OCI-LY7 (cell line): ENCODE measurements at regions not wholly inside any gene's neighbourhood (a gene's known extent, or its start where the extent isn't known, plus 50 kb on each side); places are given as distances from the start of the nearest gene placed in this dataset.
"Not testable (repeated sequence)": the region's sequence is repeated elsewhere in the genome, so short reads cannot be mapped to it uniquely, and the experiment has no call there.

Experiments
- BruUV-seq: library from RNA; stranded (reverse); fragments of 400-500 nt; replicated peaks from 2 replicates; lab custom pipeline; 2021; lab: Mats Ljungman, UMichigan
- CTCF ChIA-PET: fragments of 300-600 bp; sonication (Branson Sonifier 250); formaldehyde crosslinking; loops from one replicate; lab custom pipeline; 2022; ENCODE audit warnings: antibody characterized with exemption; ENCODE audit not compliant: unreplicated experiment; lab: Charles Lee
- POLR2A ChIA-PET: fragments of 300-600 bp; sonication (Branson Sonifier 250); formaldehyde crosslinking; loops from one replicate; lab custom pipeline; 2022; ENCODE audit warnings: antibody characterized with exemption; lab: Charles Lee
- DNase-seq: peaks from one replicate; pipeline ENCODE4 v3.0.0-alpha.2; 2015; ENCODE audit warnings: low spot score
- H2AFZ ChIP-seq: fragments of 200-600 bp; sonication (generic), shearing (Covaris generic); 2 replicates; pipeline ENCODE4 v1.6.1; 2014; ENCODE audit warnings: mild to moderate bottlenecking, antibody characterized with exemption, low read length, moderate library complexity
- H3K27ac ChIP-seq: fragments of 200-600 bp; sonication (generic); 2 replicates; pipeline ENCODE4 v1.5.1; 2014; ENCODE audit warnings: mixed run types, low read depth, mild to moderate bottlenecking, moderate library complexity, low read length, inconsistent platforms; ENCODE audit not compliant: poor library complexity, severe bottlenecking
- H3K36me3 ChIP-seq: fragments of 200-600 bp; sonication (generic); 2 replicates; pipeline ENCODE4 v1.6.1; 2014; ENCODE audit warnings: mild to moderate bottlenecking, antibody characterized with exemption, low read length, moderate library complexity, mixed read lengths; ENCODE audit not compliant: insufficient read depth
- H3K4me1 ChIP-seq: fragments of 200-600 bp; sonication (generic); 2 replicates; pipeline ENCODE4 v1.5.1; 2014; ENCODE audit warnings: mild to moderate bottlenecking, low read length; ENCODE audit not compliant: insufficient read depth, poor library complexity, severe bottlenecking
- H3K4me2 ChIP-seq: fragments of 200-600 bp; sonication (generic); 2 replicates; pipeline ENCODE4 v1.6.1; 2014; ENCODE audit warnings: mild to moderate bottlenecking, low read length
- H3K4me3 ChIP-seq: fragments of 200-600 bp; sonication (generic); 2 replicates; pipeline ENCODE4 v1.5.1; 2014; ENCODE audit warnings: mild to moderate bottlenecking, low read depth, low read length; ENCODE audit not compliant: poor library complexity, severe bottlenecking
- H3K79me2 ChIP-seq: fragments of 200-600 bp; sonication (generic); 2 replicates; pipeline ENCODE4 v1.6.1; 2016; ENCODE audit warnings: low read depth, mild to moderate bottlenecking, low read length, moderate library complexity, mixed read lengths; ENCODE audit not compliant: insufficient read depth
- H3K9me2 ChIP-seq: fragments of 200-600 bp; sonication (generic); 2 replicates; pipeline ENCODE4 v1.6.1; 2016; ENCODE audit warnings: mild to moderate bottlenecking, low read length, mixed read lengths; ENCODE audit not compliant: insufficient read depth
- H3K9me3 ChIP-seq: fragments of 200-600 bp; sonication (generic); 2 replicates; pipeline ENCODE4 v1.6.1; 2014; ENCODE audit warnings: mild to moderate bottlenecking, mixed run types, low read length, mixed read lengths
- H4K20me1 ChIP-seq: fragments of 200-600 bp; sonication (generic); 2 replicates; pipeline ENCODE4 v1.6.1; 2014; ENCODE audit warnings: mild to moderate bottlenecking, antibody characterized with exemption, low read length, moderate library complexity, mixed read lengths; ENCODE audit not compliant: insufficient read depth
- intact Hi-C: fragments of 100-400 bp; cut with micrococcal nuclease; formaldehyde crosslinking; loops from one replicate; pipeline ENCODE4 v1.10.0; 2022; ENCODE audit not compliant: unreplicated experiment

GRCh38 chr17:15836249-15836982 is 104.3 kb downstream of the TBC1D26 start:
- H3K4me2 ChIP-seq, intact Hi-C loops, H4K20me1 ChIP-seq, CTCF ChIA-PET, H3K27ac ChIP-seq, H3K9me3 ChIP-seq, H3K4me1 ChIP-seq, H3K4me3 ChIP-seq, H3K36me3 ChIP-seq, H3K79me2 ChIP-seq, H3K9me2 ChIP-seq, DNase-seq, H2AFZ ChIP-seq, BruUV-seq, POLR2A ChIA-PET: not testable (repeated sequence)

- H3K27ac ChIP-seq, H3K4me1 ChIP-seq, BruUV-seq, H3K9me2 ChIP-seq, intact Hi-C loops, H3K9me3 ChIP-seq, H3K79me2 ChIP-seq, H3K4me2 ChIP-seq, DNase-seq, H2AFZ ChIP-seq, POLR2A ChIA-PET, CTCF ChIA-PET, H3K36me3 ChIP-seq, H3K4me3 ChIP-seq, H4K20me1 ChIP-seq: not testable (repeated sequence)
These were observed 104.9 kb downstream of the TBC1D26 start for GRCh38 chr17:15836991-15837390.

DNA sequence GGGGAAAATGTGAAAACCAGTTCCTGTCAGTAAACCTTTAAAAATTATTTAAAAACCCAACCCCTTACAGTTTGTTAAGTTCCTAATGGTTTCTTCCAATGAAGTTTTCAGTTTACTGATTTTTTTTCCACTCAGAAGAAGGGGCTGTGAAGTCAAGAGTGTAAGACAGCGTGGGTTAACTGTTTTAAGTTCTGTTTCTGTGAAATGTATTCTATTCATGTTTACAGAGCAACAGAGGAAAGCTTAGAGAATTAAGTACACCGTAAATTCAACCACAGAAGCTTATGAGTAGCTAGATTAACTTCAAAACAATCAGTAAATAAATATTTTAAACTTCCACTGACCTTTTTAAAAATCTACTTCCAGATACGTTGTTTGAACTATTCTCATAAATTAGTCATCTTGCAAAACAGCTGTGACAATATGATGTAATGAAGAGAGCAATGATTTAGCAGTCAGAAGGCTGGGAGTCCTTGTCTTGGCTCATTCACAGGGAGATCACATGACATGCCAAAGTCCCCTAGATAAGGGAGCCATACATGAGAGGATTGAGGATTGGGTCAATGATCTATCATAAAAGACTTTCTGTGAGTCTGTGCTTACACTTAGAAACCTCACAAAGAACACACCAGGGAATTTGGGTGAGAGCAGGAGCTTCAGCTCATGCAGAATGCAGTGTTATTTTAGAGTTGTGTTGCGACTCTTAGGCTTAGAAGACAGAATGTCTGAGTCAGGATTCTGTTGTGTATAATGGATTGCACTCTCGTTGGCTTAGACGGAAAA is 97.3 kb upstream of the ADORA2B start:
- H2AFZ ChIP-seq, H3K36me3 ChIP-seq, DNase-seq, H3K4me3 ChIP-seq, BruUV-seq, H4K20me1 ChIP-seq, H3K4me2 ChIP-seq, H3K9me3 ChIP-seq, H3K9me2 ChIP-seq, POLR2A ChIA-PET, H3K79me2 ChIP-seq, H3K4me1 ChIP-seq, H3K27ac ChIP-seq, intact Hi-C loops, CTCF ChIA-PET: not testable (repeated sequence)

DNA sequence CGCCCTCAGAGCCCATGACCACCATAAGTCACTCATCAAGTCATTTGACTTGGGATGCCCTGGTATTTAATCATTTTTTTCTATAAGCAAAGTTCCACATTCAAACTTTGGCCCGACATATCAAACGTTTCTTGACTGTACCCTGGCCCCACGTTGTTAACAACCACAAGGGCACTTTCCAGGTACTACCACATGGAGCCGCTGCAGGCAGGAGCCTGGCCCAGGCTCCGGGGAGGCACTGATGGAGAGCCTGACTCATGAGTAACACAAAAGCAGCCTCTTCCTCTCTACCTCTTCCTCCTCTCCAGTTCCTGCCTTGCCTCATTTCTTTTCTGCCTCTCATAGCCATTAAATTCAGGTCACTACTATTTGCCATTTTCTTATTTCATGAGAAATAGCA is 95.9 kb upstream of the ADORA2B start:
- H3K4me2 ChIP-seq, POLR2A ChIA-PET, H4K20me1 ChIP-seq, H3K4me3 ChIP-seq, H3K27ac ChIP-seq, H3K79me2 ChIP-seq, BruUV-seq, H3K36me3 ChIP-seq, H3K4me1 ChIP-seq, H3K9me3 ChIP-seq, intact Hi-C loops, H3K9me2 ChIP-seq, H2AFZ ChIP-seq, CTCF ChIA-PET: not testable (repeated sequence)
- DNase-seq: peak; percentile 11

DNA sequence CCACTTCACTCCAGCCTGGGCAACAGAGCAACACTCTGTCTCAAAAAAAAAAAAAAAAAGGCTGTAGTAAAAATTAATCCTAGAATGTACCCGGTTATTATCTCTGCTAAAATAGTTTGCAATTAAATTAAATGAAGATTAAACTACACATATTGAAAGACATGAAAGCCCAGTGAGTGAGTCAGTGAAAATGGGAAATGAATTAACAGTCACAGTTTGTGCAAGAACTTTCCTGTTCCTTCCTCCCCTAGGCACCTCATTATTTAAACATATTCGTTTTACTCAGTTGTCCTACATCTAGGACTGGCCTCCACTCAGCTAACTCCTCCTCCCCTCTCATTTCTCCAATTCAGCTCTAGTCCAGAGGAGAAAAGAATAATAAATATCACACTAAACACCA is 94.9 kb upstream of the ADORA2B start:
- H3K4me3 ChIP-seq, H3K36me3 ChIP-seq, intact Hi-C loops, DNase-seq, H4K20me1 ChIP-seq, POLR2A ChIA-PET, BruUV-seq, H3K4me2 ChIP-seq, H2AFZ ChIP-seq, H3K4me1 ChIP-seq, H3K27ac ChIP-seq, H3K9me3 ChIP-seq, H3K79me2 ChIP-seq, H3K9me2 ChIP-seq, CTCF ChIA-PET: not testable (repeated sequence)

DNA sequence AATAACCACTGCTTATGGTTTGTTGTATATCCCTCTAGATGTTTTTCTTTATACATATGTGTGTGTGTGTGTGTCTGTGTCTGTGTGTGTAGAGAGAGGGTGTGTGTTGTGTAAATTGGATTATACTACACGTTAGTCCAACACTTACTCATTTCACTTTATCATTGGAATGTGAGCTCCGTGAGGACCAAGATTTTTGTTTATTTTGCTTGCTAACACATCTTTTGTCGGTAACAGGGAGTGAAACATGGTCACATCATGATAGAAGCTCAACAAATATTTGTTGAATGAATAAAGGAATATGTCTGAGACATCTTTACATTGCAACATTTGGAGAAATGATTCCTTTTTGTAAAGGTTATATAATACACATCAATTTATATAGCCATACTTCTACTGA is 94.2 kb upstream of the ADORA2B start:
- POLR2A ChIA-PET, CTCF ChIA-PET: not testable (repeated sequence)

More for the DNA sequence above, 94.2 kb upstream of the ADORA2B start:
- BruUV-seq, H3K4me1 ChIP-seq, H2AFZ ChIP-seq, H3K4me3 ChIP-seq, H3K9me2 ChIP-seq, DNase-seq, H3K79me2 ChIP-seq, intact Hi-C loops, H4K20me1 ChIP-seq, H3K4me2 ChIP-seq, H3K9me3 ChIP-seq, H3K36me3 ChIP-seq, H3K27ac ChIP-seq: not testable (repeated sequence)
